ENCODE measurements at regions not wholly inside any gene's neighbourhood (a gene's known extent, or its start where the extent isn't known, plus 50 kb on each side); places are given as distances from the start of the nearest gene placed in this dataset.

DNA sequence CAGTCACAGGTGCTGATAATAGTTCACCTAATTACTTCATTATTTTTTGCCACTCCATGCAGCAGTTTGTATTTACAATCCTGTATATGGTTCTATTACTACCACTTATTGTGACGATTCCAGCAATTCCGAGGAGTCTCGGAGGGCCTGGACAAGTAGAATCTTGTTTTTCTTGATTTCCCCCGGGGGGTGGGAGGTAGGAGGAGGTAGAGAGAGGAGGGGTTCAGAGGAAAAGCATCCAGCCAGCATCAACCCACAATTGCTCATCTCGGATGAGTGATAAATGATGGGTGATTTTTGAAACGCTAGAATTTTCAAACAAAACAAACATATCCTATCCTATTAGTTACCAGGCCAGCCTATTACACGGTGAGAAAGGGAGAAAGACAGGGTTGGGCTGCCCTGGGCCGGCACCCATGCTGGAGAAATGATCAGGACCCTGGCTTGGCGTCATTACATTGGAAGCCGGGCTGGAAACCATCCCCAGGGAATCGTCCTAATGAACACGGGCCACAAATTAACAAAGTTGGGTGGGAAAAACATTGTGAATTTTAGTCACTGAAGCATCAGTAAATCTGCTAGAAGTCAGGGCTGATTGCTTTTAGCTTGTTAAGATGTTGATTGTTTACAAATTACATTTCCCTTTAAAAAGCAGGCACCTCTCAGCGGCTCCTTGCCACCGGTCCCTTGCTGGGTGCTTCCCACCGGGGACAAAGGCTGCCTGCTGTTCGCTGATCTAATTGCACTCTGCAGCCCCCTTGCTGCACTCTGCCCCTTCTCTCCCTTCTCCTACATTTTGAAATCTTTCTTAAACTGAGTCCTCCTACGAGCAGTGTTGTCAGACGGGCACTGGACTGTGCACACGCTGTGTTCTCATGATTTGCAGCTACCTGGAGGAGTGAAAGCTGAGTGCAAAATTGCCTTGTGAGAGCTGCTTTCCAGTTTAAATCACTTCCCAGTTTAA is 95.5 kb downstream of the FAM204A start:
- Mint-ChIP-seq H3K4me3 (peak overlapping the region in 1 of 10 donors; percentile 36), H3K9me3 (no peaks in the 10 kb centered on the region), H3K27ac (no peak overlapping the region)

DNA sequence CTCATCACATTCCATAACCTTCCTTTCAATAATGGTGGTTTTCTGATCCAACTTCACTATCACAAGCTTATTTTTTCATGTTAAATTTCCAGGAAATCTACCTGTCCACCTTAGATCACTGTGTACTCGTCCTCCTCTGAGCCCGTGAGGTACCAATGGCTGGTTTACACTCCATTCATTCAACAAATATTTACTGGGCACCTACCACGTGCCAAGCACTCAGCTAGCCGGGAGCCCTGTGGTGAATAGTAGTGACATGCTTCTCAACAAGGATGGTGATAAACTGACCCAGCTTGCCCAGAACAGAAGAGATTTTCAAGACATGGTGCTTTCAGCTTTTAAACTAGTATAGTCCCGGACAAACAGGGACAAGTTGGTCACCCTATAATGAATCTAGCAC is 98.2 kb downstream of the FAM204A start:
- H3K36me3 Mint-ChIP-seq = no peaks in the 10 kb centered on the region
- H3K27ac Mint-ChIP-seq = no peak overlapping the region
- ATAC-seq = no peak
- H3K4me3 Mint-ChIP-seq = no peak overlapping the region
- H3K4me1 Mint-ChIP-seq = peaks cover 0 to 5% (median 0%) of the 10 kb centered on the region in 4 donors
- POLR2A ChIA-PET = no interaction called here
- DNase-seq = no peak
- peaks cover 26 to 77% (median 53%) of the 10 kb centered on the region in 5 donors for H3K27me3 Mint-ChIP-seq
- H3K9me3 Mint-ChIP-seq = no peaks in the 10 kb centered on the region

More for the DNA sequence above, 95.5 kb downstream of the FAM204A start:
- DNase-seq = no peak
- Mint-ChIP-seq H3K36me3 (no peaks in the 10 kb centered on the region), H3K27me3 (peaks cover 24 to 79% (median 54%) of the 10 kb centered on the region in 5 donors), H3K4me1 (peaks cover 0 to 5% (median 0%) of the 10 kb centered on the region in 4 donors)
- POLR2A ChIA-PET = no interaction called here
- no peak for ATAC-seq

DNA sequence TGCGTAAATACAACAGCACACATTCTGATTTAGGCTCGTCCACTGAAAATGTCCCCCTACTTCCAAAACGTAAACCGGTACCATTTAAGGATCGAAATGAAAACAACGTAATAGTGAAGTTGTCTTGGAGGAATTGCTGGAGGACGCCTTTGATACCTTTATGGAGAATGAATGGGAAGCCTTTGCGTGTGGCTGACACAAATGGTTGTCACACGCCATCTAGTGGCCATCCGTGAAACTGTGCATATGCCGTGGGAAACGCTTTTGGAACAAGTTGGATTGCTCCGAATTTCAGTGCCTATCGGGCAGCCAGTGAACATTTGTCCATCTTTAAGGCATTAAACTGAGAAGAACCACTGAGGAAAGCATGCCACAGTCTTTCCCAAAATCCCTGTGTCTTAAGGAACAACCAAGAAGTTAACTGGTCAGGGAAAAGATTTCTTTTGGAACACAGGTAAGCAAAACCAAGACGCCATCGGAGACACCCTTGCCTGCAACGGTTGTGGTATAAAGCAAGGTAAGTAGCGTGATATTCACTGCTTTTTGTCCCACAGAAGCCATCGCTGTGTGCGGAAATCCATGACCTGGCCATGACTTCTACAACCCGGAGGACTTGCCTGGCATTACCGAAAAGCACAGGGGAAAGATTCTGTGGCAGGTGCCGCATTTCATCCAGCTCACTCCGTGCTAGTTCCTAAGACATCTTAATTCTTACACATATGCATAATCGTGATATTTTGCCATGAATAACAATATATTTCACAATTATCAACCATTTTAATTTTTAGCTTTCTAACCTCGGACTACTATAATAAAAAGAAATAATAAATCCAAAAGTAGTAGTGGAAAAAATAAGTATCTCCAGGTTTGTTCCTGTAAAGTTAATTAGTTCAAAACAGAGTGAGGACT is 100.6 kb downstream of the FAM204A start:
- H3K9me3 Mint-ChIP-seq = no peaks in the 10 kb centered on the region
- DNase-seq (peak; percentile 17 to 74 (median 52)), ATAC-seq (no peak)
- POLR2A ChIA-PET = no interaction called here
- no peak overlapping the region for H3K27ac Mint-ChIP-seq
- H3K4me3 Mint-ChIP-seq = no peak overlapping the region
- peaks cover 23 to 76% (median 46%) of the 10 kb centered on the region in 5 donors for H3K27me3 Mint-ChIP-seq
- peaks cover 0 to 3% (median 0%) of the 10 kb centered on the region in 4 donors for H3K4me1 Mint-ChIP-seq
- no peaks in the 10 kb centered on the region for H3K36me3 Mint-ChIP-seq

DNA sequence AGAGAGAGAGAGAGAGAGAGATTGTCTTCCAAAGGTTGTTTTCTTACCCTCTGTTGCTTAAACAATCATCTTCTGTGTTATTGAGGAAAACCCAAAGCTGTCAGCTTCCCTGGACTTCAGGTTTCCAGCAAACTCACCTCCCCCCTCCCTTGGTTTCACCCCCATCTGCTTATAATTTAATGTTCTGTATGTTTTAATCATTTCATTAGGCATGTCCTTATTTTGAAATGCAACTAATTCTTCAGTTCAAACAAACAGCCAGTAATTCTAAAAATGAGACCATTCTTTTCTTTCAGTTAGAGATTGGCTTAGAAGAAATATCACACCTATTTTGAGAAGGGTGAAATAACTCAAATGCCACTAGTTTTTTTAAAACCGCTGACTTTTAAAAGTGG is 102.9 kb downstream of the FAM204A start:
- H3K27ac Mint-ChIP-seq = no peak overlapping the region
- H3K4me1 Mint-ChIP-seq = no peaks in the 10 kb centered on the region
- DNase-seq (no peak), ATAC-seq (no peak)
- H3K27me3 Mint-ChIP-seq = peaks cover 18 to 70% (median 32%) of the 10 kb centered on the region in 5 donors
- POLR2A ChIA-PET = no interaction called here
- H3K4me3 Mint-ChIP-seq = no peak overlapping the region
- no peaks in the 10 kb centered on the region for H3K36me3 Mint-ChIP-seq
- no peaks in the 10 kb centered on the region for H3K9me3 Mint-ChIP-seq

DNA sequence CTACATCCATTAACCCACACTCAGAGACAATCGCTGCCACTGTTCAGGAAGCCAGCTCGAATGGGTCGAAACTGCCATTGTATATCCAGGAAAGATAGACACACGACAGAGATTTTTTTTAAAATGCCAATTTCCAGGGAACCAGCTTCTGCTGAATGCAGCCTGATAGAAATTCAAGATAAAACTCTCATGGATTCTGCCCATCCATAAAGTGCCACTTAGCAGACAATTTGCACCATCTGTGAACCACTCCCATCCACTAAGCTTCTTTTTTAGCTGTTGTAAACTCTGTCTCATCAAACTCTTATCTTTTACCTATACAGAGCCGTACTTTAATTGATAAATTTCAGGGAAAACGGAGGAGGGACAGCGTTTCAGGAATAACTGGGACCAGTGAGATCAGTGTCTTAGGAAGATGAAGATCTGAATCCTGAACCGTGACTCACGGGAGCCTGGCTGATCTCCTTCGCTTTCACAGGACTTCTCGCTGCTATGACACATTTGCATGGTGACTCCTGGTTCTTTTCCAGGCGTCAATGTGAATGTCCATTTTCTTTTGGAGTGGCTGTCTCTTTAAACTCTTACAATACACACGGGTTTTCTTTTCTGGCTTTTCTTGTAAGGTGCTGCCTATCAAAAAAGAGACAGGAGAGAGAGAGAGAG is 103.4 kb downstream of the FAM204A start:
- H3K4me3 Mint-ChIP-seq = no peak overlapping the region
- H3K27me3 Mint-ChIP-seq = peaks cover 14 to 69% (median 31%) of the 10 kb centered on the region in 5 donors
- DNase-seq = no peak
- no peak for ATAC-seq
- no peaks in the 10 kb centered on the region for H3K9me3 Mint-ChIP-seq
- POLR2A ChIA-PET = no interaction called here
- no peak overlapping the region for H3K27ac Mint-ChIP-seq
- no peaks in the 10 kb centered on the region for H3K4me1 Mint-ChIP-seq
- no peaks in the 10 kb centered on the region for H3K36me3 Mint-ChIP-seq

DNA sequence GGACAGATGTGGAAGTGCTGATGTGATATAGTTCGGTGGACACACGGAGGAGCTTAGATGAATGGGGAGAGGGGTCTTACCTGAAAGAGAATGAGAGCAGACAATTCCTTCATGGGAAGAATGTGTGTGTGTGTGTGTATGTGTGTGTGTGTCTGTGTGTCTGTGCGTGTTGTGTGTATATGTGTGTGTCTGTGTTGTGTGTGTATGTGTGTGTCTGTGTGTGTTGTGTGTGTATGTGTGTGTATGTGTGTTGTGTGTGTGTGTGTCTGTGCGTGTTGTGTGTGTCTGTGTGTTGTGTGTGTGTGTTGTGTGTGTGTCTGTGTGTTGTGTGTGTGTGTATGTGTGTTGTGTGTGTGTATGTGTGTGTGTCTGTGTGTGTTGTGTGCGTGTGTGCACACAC is 104.2 kb downstream of the FAM204A start:
- Mint-ChIP-seq H3K27ac (no peak overlapping the region), H3K27me3 (peaks cover 17 to 74% (median 37%) of the 10 kb centered on the region in 5 donors), H3K4me1 (no peaks in the 10 kb centered on the region), H3K4me3 (no peak overlapping the region), H3K9me3 (no peaks in the 10 kb centered on the region), H3K36me3 (no peaks in the 10 kb centered on the region)
- POLR2A ChIA-PET = no interaction called here
- DNase-seq (no peak), ATAC-seq (no peak)

DNA sequence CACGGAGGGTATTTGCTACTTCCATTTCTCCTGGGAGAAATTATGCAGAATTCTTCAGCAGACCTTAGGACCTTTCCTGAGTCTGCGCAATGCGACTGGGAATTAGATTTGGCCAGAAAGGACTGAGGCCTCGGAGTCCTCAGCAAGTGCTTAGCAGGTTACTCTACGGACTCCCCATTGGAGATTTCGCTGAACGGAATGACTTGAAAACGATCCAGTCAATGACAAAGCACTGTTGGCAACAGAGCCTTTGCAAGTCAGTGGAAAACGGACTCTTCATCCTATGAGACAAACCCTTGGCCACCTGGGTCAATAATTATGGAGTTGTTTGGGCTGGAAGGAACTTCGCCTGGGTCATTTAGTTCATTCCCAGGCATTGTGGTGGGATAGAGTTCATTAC is 107.4 kb downstream of the FAM204A start:
- Mint-ChIP-seq H3K4me3 (no peak overlapping the region), H3K36me3 (no peaks in the 10 kb centered on the region), H3K9me3 (no peaks in the 10 kb centered on the region), H3K27ac (no peak overlapping the region), H3K27me3 (peaks cover 16 to 67% (median 27%) of the 10 kb centered on the region in 5 donors), H3K4me1 (no peaks in the 10 kb centered on the region)
- POLR2A ChIA-PET = no interaction called here
- DNase-seq = no peak
- no peak for ATAC-seq

DNA sequence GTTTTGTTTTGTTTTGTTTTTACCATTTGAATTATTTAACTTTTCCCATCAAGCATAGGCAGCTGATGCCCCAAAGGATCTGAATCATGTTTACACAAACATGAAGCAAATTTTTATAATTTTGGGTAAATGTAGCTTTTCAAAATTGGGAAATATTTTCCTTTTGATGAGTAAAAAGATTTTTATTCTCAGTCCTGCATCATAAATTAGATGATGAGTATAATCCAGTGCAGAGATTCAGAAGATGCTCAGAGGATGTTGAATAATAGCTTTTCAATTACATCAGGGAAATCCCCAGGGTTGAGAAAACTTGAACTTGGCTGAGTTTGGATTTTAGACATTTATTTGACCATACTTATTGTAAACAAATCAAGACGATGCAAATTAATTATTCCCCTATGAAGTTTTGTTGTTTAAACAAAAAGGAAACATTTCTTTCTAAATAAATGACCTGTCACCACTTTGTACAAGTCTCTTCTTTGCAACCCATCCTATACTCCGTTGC is 121.7 kb downstream of the FAM204A start:
- POLR2A ChIA-PET = no interaction called here
- ATAC-seq (no peak), DNase-seq (no peak)
- H3K27me3 Mint-ChIP-seq = peaks cover 10 to 48% (median 12%) of the 10 kb centered on the region in 5 donors
- no peaks in the 10 kb centered on the region for H3K4me1 Mint-ChIP-seq
- peaks cover 0 to 20% (median 4%) of the 10 kb centered on the region in 9 donors for H3K9me3 Mint-ChIP-seq
- no peak overlapping the region for H3K27ac Mint-ChIP-seq
- H3K4me3 Mint-ChIP-seq = no peak overlapping the region
- no peaks in the 10 kb centered on the region for H3K36me3 Mint-ChIP-seq

DNA sequence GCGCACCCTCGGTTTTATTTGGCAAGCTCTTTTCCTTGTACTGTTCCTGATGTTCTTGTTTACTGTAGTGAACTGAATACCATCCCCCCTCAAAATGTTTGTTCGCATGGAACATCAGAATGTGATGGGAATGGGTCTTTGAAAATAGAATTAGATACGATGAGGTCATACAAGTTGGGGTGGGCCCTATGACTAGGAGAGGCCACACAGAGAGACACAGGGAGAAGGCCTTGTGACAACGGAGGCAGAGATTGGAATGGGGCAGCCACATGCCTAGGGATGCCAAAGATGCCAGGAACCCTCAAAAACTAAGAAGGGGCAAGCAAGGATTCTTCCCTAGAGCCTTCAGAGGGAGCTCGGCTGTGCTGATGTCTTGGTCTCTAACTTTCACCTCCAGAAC is 123.6 kb downstream of the FAM204A start:
- no peak overlapping the region for H3K27ac Mint-ChIP-seq
- no peaks in the 10 kb centered on the region for H3K4me1 Mint-ChIP-seq
- H3K9me3 Mint-ChIP-seq = peaks cover 0 to 7% (median 1%) of the 10 kb centered on the region in 9 donors
- DNase-seq = no peak
- peaks cover 14 to 46% (median 15%) of the 10 kb centered on the region in 5 donors for H3K27me3 Mint-ChIP-seq
- POLR2A ChIA-PET = no interaction called here
- no peaks in the 10 kb centered on the region for H3K36me3 Mint-ChIP-seq
- H3K4me3 Mint-ChIP-seq = no peak overlapping the region
- ATAC-seq = no peak

DNA sequence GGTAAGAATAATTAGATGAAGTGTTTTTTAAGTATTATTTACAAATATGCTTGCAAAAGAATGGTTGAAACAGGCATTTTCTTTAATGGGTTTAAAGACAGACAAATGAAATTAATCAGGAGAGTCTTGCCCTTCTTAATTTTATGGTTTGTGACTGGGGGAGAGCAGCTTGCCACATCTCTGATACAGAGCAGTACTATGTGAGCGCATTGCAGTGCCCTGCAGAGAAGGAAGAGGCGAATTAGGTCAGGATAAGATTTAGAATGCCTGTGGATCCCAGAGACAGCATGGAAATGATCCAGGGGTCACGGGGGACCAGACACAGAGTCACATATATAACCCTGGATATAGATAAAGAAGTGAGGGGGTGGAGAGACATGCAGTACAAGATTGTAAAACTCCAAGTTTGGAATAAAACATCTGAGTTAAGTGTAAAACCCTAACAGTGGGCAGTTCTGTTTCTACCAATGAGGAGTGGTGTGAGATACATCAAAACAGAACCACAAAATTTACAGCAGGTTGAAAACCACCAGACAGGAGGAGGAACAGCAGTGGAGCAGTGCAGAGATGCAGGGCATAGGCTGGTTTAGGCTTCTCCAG is 125.5 kb downstream of the FAM204A start:
- peaks cover 0 to 2% (median 0%) of the 10 kb centered on the region in 9 donors for H3K9me3 Mint-ChIP-seq
- peaks cover 11 to 46% (median 17%) of the 10 kb centered on the region in 5 donors for H3K27me3 Mint-ChIP-seq
- H3K4me3 Mint-ChIP-seq = no peak overlapping the region
- H3K27ac Mint-ChIP-seq = no peak overlapping the region
- no peaks in the 10 kb centered on the region for H3K36me3 Mint-ChIP-seq
- DNase-seq (no peak), ATAC-seq (no peak)
- POLR2A ChIA-PET = no interaction called here
- no peaks in the 10 kb centered on the region for H3K4me1 Mint-ChIP-seq

DNA sequence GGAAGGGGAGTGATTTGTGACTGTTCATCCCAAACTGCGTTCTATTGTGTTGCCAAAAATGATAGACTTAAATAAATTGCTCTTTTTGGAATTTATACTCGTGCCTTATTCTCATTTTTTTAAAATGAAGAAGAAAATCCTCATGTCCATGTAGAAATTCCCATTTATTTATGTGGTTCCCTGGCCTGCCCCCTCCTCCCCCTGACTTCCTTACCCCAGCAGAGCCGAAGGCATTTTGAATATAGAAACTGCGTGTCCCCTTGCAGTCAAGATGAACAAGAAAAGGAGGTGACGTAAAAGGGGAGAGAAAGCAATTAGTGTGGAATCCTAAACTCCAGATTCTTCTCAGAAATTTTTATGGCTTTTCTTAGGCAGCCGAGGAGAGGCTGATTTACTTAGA is 126.1 kb downstream of the FAM204A start:
- Mint-ChIP-seq H3K36me3 (no peaks in the 10 kb centered on the region), H3K9me3 (no peaks in the 10 kb centered on the region), H3K4me3 (no peak overlapping the region), H3K4me1 (no peaks in the 10 kb centered on the region), H3K27ac (no peak overlapping the region), H3K27me3 (peaks cover 9 to 39% (median 16%) of the 10 kb centered on the region in 5 donors)
- ATAC-seq = no peak
- DNase-seq = no peak
- POLR2A ChIA-PET = no interaction called here

DNA sequence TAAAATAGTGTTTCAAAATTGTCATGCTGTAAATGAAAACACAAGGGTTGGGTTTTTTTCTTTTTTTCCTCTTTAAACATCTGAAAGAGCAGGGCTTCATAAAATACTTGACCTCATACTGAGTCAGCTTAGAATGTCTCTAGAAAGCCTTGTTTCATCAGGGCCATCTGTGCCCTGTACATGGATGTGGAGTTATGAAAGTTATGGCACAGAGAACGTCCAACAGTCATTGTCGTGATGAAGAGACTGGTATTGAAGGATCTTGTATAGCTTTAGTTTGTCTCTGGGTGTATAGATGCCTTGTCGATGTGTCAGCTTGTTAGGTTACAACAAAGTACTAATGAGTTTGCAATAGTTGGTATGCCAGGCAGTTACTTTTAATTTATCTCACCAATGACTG is 127.3 kb downstream of the FAM204A start:
- no peaks in the 10 kb centered on the region for H3K36me3 Mint-ChIP-seq
- H3K27ac Mint-ChIP-seq = no peak overlapping the region
- POLR2A ChIA-PET = no interaction called here
- H3K27me3 Mint-ChIP-seq = peaks cover 6 to 40% (median 12%) of the 10 kb centered on the region in 5 donors
- DNase-seq (no peak), ATAC-seq (no peak)
- H3K4me1 Mint-ChIP-seq = no peaks in the 10 kb centered on the region
- H3K9me3 Mint-ChIP-seq = no peaks in the 10 kb centered on the region
- no peak overlapping the region for H3K4me3 Mint-ChIP-seq
